Embryonic facial prominence (tissue), 1 donor: ENCODE measurements at regions not wholly inside any gene's neighbourhood (a gene's known extent, or its start where the extent isn't known, plus 50 kb on each side); places are given as distances from the start of the nearest gene placed in this dataset.

Source experiments
- DNase-seq: peaks from one replicate; pipeline ENCODE4 v3.0.0-alpha.2; 2016; ENCODE audit errors: extremely low spot score

DNA sequence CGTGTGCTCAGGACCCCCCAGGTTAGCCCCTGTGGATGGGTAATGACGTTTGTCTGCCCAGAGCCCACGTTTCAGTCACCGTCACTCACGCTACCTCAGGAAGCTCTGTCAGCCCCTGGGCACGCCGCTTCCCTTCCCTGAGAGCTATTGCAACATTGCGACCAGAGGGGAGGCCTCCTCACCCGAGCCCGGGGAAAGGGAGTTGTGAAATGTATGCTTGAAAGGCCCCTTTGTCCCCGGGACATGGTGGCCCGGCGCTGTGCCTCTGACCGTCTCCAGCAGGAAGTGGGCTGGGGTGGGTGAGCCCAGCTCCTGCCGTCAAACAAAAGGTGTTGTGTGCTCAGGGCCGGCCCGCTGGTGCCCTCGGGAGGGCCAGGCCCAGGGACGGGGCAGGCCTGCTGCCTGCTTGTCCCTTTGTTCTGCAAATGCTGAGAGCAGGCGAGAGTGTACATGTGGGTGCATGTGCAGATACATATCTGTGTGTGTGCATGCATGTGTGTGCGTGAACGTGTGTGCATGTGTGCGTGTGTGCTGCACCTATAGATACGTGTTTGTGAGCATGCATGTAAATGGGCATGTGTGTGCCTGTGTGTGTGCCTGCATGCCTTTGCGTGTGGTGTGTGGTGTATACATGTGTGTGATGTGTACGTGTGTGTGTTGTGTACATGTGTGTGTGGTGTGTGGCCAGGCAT lies 1125.0 kb downstream of the BRD1 start:
- no peak for DNase-seq

DNA sequence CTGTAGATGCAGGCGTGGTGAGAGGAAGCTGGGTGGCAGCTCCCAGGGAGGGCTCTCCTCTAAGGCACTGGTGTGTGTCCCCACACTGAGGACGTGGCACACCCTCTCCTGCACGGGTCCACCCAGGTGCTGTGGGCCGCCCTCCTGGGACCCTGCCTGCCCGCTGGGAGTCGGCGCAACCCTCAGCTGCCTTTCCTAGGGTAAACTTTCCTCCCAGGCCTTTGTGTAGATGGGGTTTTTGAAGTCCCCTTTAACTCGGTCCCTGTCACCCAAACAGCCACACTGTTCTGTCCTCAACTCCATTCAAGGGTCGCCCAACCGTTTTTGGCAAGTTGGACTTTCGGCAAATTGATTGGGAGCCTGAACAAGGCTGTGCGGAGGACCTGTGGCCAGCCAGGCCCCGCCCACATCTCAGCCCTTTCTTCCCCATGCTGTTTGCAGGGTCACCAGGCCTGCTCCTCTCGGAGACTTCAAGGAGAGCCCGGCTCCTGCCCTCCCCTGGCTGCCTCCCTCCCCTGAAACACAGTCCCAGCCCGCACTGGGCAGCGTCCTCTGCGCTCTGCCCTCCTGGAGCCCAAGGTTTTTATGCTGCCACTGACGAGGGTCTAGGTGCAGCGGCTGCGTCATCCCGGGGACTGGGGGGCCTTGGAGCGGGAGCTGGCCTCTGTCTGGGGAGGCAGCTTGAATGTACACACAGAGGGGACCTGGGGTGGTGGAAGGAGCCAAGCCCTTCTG lies 1126.2 kb downstream of the BRD1 start:
- no peak for DNase-seq

DNA sequence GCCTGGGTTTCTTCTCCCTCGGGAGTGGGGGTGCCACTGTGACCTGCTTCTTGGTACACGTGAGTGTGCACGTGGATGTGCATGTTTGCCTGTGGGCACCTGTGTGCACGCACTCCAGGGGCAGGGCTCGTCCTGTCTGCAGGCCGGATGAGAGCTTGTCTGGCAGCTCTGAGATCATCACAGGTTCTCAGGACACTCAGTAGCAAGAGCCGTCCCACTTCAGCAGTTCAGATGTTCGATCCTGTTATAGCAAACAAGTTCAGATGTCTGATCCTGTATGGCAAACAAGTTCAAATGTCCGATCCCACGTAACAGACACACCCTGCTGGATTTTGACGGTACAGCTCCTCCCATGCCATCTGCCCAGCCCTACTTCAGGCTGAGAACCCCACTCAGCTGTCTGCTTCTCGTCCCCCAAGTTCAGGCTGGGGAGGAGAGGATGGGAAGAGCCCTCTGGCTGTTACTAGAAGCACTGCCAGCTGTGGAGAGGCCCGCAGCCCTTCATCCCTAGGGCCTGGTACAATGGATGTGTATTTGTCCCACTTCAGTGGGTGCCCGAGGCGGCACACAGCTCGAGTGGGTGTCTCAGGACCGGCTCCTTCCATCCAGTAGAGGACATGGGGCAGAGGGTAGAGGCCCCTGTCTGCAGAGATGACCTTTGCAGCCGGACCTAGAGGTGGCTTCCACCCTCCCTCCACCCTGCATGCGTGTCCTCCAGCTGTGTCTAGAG lies 1126.9 kb downstream of the BRD1 start:
- no peak for DNase-seq

DNA sequence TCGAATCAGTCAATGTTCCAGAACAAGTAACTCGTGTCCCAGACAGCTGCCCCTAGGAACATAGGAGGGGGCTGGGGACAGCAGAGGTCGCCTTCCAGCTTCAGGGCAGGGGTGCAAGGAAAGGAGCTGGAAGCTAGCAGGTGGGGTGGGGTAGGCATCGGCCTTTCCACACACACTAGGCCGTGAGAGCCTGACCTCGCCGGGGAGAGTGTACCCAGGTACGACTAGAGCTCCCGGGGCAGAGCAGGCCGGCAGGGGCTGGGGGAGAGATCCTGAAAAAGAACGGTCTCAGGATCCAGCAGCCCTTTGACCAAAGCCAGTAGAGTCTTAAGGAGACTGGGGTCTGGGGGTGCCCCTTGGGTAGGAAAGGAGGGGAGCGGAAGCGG lies 1127.5 kb downstream of the BRD1 start:
- DNase-seq = no peak

DNA sequence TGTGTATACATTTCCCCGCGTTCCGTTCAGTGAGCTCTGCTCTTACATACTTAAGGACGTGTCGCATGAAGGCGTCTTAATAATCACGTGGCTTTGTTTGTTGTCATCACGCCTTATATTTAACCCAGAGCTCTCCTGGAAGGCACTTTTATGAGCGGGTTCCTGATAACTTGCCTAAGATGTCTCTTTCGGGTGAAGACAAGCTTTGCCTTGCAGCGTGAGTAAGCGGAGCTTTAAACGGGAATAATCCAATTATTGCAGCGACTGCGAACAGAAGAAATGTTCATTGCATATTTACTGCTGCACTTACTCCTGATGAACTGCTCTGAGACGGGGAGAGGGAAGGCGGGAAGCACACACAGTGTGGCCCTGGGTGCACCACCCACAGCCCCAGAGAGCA lies 1128.2 kb downstream of the BRD1 start:
- no peak for DNase-seq

DNA sequence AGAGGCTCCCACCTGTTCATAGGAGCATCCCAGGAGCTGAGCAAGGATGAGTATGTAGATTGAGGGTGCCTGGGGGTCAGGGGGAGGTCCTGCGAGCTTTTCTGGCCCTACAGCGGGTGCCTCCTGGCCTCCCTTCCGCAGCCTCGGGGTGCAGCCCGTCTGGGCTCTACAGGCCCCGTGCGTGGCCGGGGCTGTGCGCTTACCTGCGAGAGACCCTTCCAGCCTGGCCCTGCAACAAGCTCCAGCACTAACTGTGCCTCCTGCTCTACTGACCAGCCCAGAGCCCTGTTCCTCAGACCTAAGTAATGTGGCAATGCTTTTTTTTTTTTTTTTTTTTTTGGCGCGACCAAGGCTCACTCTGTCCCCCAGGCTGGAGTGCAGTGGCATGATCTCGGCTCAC lies 1129.1 kb downstream of the BRD1 start:
- no peak for DNase-seq

DNA sequence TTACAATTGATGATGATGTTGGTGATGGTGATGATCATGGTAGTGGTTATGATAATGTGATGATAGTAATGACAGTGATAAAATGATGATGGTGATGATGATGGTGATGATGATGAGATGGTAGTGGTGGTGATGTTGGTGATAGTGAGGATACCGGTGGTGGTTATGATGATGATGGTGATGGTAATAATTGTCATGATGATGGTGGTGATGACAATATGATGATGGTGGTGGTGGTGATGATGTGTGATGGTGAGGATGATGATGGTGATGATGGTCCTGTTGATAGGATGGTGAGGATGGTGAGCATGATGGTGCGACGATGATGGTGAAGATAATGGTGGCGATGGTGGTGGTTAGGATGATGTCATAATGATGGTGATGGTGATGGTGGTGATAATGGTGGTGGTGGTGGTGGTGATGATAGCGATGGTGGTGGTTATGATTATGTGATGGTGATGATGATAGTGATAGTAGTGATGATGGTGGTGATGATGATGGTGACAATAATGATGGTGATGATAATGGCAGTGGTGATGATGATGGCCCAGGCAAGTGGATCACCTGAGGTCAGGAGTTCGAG lies 1129.9 kb downstream of the BRD1 start:
- DNase-seq = no peak

DNA sequence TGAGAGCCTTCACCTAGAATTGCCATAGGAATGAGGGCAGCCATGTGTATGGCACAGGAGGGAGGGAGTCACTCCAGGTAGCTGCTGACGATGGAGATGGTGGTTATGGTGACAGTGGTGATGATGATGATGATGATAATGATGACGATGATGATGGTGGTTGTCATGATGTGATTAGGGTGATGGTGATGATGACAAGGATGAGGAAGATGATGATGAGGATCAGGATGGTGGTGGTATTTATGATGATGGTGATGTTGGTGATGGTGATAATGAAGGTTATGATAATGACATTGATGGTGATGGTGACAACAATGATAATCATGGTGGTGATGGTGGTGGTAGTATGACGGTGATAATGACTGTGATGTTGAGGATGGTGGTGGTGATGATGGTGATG lies 1130.5 kb downstream of the BRD1 start:
- DNase-seq = no peak

DNA sequence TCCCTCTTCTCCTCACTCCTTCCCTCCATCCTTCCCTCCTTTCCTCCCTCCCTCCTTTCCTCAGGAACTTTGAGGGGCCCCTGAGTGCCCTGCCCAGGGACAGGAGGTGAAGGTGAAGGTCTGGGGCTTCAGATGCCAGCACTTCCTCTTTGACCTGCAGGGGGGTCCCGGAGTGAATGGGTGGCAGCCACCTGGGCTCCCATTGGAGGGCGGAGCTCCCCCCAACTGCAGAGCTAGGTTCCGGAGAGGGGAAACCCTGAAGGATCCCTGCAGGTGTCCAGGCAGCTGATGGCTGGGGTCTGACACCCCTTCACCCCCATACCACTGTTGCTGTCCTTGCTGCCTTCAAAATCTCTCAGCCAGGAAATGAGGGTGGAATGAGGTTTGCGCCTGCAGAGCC lies 1131.3 kb downstream of the BRD1 start:
- DNase-seq = no peak

DNA sequence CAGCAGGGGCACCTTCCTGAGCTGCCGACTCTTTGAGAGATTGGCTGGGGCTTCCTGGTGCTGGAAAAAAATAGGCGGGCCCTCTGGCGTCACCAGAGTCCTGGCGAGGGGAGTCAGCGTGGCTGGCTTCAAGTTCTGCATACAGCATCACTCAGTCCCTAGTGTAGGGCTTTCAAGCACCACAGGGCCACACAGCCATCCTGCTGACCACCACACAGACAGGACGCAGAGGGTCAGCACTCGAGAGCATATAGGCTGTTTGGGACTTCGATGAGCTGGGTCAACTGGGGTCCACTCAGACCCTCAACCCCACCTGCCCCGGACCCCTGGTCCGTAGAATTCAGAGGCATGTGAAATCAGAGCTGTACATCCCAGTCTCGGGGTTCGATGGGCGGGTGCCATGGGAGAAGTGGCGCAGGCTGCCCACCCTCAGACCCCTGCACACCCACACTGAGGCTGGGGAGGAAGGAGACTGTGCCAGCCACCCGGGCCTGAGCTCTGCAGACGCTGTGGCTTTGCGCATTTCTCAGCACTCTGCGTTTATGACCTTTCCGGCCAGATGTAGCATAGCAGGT lies 1131.9 kb downstream of the BRD1 start:
- no peak for DNase-seq

DNA sequence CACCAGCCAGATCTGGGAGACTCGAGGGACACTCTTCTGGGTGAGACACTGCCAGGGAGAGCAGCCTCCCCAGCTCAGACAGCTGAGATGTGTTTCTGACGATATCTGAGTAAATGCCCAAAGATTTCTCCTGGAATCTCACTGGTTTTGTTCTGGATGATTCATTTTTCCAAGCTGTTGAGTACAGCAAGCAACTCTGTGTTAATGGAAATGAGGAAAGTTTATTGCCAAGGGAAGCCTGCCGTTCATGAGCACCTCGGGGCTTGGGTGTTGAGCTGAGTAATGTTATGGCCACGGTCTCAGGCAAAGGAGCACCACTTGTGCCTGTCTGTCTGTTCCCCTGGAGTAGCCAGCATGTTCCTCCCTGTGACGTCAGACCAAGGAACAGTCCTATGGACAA lies 1132.4 kb downstream of the BRD1 start:
- no peak for DNase-seq

DNA sequence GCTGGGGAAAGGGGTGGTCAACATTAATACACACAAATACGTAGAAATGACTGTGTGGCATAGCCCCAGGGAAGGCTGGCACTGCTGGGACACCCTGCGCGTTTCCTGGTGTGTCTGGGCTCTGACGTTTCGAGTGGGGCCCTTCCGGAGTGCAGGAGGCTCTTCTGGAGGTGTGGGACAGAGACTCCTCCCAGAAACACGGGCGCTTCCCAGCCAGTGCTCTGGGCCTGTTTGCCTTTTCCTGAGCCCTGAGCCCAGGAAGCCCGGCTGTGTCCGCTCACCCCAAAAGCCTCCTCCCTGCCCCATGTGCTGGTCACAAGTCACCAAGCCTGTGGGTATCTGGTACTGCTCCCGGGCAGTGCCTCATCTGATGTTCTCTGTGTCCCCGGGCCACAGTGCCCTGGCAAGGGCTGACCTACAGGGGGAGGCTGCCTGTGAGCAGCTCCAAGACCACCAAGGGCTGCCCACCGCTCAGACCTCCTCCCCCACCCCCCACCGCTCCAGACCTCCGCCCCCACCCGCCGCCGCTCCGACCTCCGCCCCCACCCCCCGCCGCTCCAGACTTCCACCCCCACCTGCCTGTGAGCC lies 1133.3 kb downstream of the BRD1 start:
- no peak for DNase-seq

DNA sequence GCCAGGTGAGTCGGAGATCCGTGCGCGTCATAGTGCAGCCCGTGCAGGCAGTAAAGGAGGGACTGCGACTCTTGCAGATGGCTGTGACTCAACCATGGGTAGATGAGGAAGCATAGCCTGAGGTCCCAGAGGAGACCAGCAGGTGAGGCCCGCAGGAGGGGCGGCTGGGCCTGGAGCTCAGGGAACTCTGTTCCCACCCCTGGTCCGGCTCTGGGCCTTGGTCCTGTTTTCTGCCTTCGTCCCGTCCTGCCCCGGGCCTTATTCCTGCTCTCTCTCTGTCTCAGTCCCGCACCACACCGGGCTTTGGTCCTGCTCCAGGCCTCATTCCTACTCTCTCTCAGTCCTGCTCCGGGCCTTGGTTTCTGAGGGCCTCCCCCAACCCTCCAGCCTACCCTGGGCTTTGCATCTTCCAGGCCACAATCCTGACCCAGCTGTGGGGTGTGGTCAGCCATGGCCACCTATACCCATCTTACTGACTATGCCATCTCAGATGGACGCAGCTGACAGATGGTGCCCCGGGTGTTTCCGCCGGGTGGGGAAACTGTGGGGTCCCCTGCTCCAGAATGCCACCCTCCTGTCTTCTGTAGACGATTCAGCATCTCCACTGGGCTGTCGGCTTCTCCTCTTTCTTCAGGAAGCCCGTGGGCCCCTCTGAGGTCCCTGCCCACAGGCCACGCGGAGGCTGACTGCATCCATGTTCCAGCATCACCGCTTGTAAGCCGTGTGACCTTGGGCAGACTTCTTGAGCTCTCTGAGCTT lies 1134.1 kb downstream of the BRD1 start:
- DNase-seq = no peak

DNA sequence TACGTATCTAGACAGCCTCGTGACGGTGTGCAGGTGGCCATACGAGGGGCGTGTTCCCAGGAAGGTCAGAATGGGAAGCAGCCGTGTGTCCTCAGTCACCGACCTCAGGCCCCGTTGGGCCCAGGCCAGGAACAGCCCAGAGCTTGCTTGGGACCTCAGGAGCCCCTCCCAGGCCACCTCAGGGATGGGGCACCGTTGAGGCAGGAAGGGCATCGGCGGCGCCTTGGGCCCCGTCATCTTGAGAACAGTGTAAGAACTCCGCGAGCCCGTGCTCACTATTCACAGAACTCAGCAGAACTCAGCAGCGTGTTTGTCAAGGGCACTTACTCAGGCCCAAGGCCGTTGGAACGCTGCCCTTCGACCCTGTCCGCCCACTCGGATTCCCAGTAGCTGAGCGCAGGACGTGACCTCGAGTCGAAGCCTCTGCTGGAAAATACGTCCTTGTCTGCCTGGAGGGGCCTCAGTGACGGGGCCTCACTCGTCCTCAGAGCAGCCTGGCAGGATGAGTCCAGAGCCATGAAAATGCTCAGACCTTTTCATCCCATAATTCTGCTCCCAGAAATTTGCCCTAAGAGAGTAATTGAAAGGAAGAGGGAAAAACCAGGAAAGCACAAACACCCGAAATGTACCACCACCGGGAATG lies 1134.8 kb downstream of the BRD1 start:
- DNase-seq = no peak

DNA sequence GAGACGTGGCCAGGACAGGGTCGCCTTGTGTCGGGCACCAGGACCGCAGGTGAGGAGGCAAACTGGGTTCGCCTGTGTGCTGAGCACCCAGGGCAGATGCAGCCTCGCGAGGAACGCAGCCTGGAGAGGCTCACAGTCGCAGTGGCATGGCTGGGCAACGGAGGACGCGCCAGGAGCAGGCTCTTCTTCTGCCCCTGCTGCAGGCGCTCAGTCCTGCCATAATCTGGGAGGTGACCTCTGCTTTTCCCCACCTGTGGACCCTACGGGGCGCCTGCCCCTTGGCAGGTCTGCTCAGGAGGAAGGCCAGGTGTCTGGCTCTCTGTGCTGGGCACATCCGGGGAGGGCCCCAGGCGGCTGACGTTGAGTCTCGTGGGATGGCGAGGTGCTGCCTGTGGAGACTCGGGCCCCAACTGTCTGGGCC lies 1136.2 kb downstream of the BRD1 start:
- DNase-seq = no peak

DNA sequence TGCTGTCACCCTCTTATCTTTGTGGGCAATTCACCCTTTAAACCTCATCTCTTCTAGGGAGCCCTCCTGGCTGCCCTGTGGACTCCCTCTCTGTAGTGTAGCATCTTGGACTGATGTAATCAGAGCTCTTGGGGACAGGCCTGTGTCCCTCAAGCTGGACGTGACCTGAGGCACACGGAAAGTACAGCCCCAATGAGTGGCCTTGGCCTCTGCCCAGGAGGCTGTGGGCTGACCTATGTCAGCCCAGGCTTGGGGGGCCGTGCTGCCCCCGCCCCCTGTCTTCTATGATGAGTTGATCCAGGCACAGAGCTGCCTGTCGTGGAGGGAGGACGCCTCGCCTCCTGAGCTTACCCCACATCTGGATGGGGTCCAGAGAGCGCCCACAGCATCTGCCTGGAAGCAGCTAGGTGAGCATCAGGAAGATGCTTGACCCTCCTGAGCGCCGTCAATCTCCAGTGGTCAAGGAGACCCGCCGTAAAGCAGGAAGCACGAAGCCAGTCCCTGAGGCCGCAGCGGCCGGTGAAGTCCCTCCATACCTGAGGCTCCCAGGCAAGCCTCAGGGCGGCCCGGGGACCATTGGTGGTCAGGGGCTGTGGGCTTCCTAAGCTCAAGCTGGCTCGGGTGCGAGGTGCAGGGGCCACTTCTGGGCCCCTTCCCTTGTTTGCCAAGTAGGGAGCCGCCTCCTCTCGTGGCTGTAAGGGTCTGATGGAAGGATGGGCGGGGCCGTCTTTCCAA lies 1136.9 kb downstream of the BRD1 start:
- DNase-seq = no peak

DNA sequence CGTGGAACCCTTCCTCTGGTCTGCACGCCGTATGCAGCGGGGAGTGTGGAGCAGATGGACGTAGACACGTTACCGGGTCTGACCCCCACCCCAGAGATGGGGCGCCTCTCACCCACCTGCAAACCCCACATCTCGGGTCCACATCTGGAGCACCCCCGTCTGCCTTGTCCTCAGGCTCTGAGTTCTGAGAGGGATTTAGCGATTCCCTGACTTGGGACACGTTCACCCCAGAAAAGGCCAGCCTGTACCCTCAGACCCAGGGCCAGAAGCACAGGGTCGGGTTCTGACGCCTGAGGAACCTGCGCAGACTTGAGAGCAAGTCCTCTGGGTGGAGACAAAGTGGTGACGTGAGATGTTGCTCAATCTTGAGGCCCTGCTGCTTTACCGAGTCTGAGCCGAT lies 1138.5 kb downstream of the BRD1 start:
- no peak for DNase-seq

DNA sequence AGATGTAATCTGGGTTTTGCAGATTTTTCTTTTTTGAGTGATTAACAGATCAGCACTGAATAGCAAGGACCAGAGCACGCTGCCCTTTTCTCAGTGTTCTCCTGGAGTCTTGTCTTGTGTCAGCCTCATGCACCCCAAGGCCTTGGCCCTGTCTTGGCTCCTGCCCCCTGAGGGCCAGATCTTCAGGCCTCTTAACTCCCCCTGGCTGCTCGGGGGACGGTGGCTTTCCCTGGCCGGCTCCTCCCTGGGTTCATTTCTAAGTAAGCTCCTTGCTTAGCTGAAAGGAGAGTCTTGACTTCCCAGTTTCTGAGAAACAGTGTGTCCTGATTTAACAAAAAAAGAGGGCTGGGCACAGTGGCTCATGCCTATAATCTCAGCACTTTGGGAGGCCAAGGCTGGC lies 1139.3 kb downstream of the BRD1 start:
- no peak for DNase-seq

DNA sequence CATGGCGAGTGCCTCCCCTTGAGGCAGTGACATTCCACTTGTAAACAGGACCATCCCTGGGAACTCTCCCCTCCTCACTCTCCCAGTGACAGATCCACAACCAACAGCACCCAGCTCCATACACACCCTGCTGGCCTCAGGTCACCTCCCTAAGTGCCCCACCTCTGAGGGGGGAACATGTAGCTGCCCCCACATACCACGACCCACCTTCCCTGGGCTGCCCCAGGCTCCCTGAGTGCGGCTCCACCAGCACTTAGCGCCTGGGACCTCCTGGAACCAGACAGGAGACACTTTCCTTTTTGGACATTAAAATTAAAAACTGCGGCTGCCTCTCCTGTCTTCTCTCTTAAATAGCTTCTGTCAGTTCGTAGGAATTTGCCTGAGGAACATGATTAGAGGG lies 1140.1 kb downstream of the BRD1 start:
- DNase-seq = no peak
